Activated CD8-positive, alpha-beta memory T cell treated with anti-CD3 and anti-CD28 coated beads, Interleukin-2, amount 50 U/mL, for 4 hours (primary cell): ENCODE measurements at regions not wholly inside any gene's neighbourhood (a gene's known extent, or its start where the extent isn't known, plus 50 kb on each side); places are given as distances from the start of the nearest gene placed in this dataset.
"Not testable (repeated sequence)": the region's sequence is repeated elsewhere in the genome, so short reads cannot be mapped to it uniquely, and the experiment has no call there.

Experiments used
- DNase-seq: peaks from one replicate; pipeline ENCODE4 v3.0.0-alpha.2; 2020

DNA sequence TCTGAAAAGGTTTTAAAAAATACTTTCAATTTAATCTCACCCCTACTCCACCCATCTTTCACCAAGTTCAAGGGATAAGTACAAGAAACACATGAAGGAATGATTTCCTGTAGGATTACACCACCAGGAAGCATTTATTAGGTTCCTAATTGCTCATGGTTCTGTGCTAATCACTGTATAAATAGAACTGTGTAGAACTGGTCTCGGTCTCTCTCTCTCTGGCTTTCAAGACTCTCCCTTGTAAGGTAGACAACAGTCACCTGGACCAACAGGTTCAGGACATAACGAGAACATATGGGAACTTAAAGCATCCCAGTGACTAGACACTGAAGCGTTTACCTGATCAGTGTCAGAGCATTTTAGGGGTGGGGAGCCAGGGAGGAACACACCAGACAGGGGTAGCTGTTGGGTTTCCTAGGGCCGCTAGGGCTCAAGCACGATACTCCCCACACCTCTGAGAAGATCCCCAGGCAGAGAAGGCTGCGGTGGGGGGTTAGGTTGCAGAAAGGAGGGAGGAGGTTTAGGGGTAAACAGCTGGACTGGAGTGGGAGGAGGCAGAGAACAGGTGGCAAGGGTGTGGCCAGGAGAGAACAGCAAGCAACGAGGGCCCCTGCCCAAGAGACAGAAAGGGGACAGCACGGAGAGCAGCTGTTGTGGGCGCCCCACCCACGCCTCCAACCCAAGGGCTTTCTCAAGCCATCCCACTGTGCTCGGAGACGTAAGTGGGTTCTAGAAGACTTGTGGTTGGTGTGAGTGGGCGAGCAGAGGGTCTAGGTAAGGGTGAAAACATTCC lies 52.5 kb upstream of the USP6NL start:
- DNase-seq = no peak

DNA sequence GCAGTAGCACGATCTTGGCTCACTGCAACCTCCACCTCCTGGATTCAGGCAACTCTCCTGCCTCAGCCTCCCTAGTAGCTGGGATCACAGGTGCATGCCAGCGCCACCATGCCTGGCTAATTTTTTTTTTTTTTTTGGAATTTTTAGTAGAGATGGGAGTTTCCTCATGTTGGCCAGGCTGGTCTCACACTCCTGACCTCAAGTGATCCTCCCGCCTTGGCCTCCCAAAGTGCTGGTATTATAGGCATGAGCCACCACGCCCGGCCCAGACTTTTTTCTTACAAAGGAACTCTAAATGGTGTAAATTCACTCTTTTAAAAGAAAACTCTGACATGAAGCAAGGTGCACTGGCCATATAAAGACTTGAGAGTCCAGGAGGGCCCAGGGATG lies 51.7 kb upstream of the USP6NL start:
- not testable (repeated sequence) for DNase-seq

DNA sequence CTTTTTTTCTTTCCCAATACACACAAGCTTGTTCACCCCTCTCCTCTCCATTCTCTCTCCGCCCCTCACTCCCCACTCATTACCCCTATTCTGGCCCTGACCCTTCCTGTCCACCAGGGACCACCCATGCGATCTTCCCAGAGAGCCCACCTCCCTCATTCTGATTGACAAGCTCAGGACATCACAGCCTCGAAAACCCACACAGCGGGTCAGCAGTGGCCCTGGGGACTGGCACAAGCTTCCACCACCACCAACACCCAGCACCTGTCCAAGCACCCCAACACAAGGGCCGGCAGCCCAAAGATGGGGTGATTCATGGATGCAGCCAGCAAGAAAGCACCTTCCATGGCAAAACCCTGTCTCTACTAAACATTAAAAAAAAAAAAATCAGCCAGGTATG lies 50.0 kb upstream of the USP6NL start:
- DNase-seq = no peak
